EL (cell line): ENCODE measurements at regions not wholly inside any gene's neighbourhood (a gene's known extent, or its start where the extent isn't known, plus 50 kb on each side); places are given as distances from the start of the nearest gene placed in this dataset.
"Not testable (repeated sequence)": the region's sequence is repeated elsewhere in the genome, so short reads cannot be mapped to it uniquely, and the experiment has no call there.

Experiments
- DNase-seq: peaks from one replicate; pipeline ENCODE4 v3.0.0-alpha.2; 2016

GRCh38 chr18:51463483-51464136 lies 266.1 kb upstream of the MEX3C start:
- DNase-seq = no peak

DNA sequence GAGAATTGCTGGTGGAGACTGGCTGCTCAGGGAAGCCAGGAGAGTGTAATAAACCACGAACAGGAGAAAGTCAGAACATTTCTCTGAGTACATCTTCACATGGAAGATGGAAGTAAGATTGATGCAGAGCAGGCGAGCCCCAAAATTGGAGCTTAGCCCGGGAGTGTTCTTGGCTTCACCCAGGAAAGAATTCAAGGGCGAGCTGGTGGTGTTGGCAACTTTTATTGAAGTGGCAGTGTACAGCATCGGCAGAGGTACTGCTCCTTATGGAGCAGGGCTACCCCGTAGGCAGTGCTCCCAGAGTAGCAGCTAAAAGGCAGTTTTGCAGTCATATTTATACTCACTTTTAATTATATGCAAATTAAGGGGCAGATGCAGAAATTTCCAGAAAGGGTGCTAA lies 281.4 kb upstream of the MEX3C start:
- no peak for DNase-seq

- DNase-seq = no peak
These were observed 282.3 kb upstream of the MEX3C start for GRCh38 chr18:51479736-51480135.

DNA sequence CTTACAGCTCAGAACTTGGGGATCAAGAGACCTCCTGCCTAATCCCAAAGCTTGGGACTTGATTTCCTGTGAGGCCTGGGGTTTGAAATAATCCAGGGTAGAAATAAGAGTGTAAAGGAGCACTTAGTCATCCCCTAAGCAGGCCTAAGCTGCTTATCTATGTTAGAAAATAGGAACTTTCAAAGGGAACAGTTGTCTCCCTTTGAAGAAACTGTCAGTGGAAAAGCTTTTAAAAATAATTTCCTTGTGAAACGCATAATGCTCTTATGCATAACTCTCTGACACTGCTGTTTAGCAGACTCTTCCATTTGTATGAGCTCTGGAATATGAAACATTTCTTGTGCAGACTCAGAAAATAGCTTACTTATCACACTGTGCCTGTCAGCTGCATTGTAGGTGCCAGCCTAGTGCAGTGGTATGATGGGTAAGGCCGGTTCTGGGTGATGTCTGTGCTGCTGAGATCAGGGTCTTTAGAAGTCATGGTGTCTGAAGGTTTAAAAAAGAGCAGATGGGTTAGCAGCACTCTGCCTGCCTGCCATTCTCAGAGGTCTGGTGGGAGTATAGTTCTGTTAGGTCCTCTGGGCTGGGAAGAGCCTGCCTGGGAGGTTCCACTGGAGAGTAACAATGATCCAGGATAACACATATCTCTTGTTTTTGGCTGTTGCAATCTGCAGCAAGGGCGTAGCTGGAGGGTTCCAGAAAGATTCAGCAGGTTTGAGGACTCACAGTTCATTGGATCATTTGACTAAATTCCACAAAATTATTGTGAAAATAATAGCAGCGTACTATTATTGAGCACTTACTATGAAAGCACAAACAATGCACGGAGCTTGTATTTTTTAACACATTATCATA lies 283.2 kb upstream of the MEX3C start:
- DNase-seq = no peak

GRCh38 chr18:51486735-51487366 lies 289.4 kb upstream of the MEX3C start:
- DNase-seq = no peak

DNA sequence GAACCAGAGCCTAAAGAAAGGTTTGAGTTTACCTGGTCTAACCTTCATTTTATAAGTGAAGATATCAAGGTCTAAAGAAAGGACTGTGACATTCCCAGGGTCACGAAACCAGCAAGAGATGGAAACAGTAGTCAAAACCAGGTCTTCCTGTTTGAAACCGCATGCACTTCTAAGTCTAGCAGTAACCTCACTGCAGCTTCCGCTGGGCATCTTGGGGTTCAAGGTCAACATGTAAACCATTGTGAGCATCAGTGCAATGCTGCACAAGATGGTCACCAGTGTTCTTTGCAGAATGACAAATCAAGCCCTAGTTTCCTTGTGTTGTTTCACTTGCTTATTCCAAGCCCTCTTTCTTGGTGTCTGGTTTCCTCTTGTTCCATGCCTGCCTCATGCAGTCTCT lies 292.9 kb upstream of the MEX3C start:
- DNase-seq = no peak

GRCh38 chr18:51490860-51491259 lies 293.4 kb upstream of the MEX3C start:
- DNase-seq = no peak

GRCh38 chr18:51491678-51492372 lies 294.3 kb upstream of the MEX3C start:
- no peak for DNase-seq

DNA sequence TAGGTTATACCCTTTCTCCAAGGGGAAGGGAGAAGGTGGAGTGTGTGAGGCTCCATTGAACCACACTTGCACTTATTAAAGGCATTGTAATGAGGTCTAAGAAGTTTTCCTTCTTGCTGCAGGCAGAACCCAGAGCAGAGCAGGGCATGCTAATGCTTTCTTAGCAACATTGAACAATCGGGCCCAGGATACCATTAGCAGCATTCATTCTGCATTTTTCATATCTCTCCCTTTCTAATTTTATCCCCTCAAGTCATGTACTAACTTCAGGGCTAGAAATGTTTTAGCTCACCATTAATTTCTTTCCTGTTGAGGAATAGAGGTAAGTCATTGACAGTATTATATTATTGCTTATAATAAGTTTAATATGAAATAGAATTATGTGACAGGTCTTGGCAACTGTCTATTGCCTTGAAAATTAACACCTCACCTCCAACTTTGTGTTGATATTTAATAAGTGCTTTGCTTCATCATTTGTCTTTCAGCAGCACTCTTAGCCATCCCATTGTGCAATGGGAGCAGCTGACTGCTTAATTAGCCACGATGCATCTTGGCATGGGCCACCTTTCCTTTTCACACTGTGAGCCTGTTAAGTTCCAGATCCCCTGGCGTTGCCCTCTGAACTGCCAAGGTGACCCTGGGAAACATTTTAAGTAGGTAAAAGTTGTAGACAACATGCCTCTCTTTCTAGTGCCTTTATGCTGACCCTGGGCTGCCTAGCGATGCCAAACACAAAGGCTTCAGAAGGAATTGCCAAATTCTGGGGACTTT lies 300.8 kb upstream of the MEX3C start:
- no peak for DNase-seq

DNA sequence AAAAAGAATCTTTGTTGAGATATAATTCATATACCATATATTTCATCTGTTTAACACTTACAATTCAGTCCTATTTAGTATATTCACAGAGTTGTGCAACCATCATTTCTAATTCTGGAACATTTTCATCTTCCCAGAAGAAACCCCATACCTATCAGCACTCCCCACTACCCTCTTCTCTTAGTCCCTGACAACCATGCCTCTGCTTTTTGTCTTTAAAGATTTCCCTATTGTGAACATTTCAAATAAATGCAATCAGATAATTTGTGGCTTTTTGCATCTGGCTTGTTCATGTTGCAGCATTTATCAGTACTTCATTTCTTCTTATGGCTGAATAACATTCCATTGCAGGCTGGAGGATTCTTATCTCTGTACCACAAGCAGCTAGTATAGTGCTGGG lies 305.9 kb upstream of the MEX3C start:
- no peak for DNase-seq

GRCh38 chr18:51506811-51507210 lies 309.3 kb upstream of the MEX3C start:
- no peak for DNase-seq

- DNase-seq = not testable (repeated sequence)
These were observed 310.9 kb upstream of the MEX3C start for GRCh38 chr18:51508410-51508809.

DNA sequence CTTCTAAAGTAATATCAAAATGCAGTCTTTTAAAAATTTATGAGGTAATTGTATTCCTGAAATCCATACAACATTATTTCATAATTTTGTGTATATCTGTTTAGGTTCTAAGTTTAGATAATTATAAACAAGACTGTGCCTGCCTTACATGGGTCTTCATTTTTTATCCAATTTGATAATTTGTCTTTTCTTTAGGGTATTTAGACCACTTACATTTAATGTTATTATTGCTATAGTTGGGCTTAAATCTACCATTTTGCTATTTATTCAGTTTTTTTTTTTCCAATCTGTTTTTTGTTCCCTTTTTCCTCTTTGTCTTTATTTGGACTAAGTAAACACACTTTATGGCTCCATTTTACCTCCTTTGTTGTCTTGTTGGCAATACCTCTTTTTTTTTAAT lies 312.5 kb upstream of the MEX3C start:
- DNase-seq = no peak

DNA sequence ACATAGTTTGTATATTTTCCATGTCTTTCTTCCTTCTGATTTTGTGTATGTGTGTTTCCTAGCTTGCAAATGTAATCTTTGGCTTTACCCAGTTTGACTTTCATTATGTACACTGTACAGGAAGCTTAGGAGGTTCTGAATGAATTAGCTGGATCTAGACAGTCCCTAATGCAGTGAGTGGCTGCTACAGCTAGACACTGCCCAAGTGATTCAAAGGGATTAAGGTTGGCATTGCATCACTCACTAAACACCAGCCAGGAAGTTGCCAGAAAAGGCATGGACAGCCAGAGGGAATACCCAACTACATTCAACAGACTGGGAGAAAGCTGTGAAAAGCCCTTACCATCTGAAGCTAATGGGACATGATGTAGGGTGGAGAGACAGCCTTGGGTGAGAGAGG lies 316.0 kb upstream of the MEX3C start:
- DNase-seq = no peak

- no peak for DNase-seq
These were observed 316.6 kb upstream of the MEX3C start for GRCh38 chr18:51514128-51514527.

- no peak for DNase-seq
These were observed 319.1 kb upstream of the MEX3C start for GRCh38 chr18:51516478-51517038.

DNA sequence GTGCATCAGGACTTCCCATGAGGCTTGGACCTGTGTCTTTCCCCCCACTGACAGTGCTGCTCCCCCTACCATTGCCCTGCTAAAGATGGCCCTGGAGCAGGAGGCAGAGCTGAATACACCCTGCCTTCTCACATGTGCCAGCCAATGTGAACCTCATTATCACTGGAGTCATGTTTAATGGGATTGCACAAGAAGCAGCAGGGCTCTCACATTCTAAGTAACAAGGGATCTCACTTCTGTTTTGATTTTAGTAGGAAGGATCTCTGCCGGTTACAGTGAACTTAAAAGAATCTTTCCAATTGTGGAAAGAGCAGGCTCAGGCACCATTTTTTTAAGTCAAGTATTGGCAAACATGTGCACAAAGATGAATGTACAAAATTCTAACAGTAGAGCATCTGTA lies 322.1 kb upstream of the MEX3C start:
- no peak for DNase-seq

GRCh38 chr18:51520676-51521180 lies 323.2 kb upstream of the MEX3C start:
- DNase-seq = no peak

DNA sequence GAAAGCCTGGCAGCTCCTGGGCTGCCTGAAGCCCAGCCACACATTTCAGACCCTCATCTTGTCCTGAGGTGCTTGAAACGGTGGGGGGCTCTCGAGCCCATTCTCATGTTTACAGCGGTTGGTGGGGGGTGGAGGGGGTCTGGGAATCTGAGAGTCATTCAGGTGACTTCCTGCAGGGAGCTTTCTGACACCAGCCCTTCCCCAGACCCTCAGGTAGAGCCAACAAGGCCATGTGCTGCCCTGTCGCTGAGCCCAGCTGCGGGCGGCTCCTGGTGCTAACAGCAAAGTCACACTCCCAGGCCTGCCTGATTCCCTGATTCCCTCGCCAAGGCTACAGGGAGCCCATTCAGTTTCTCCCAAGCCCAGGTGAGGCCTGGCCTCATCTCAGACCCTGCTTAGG lies 324.9 kb upstream of the MEX3C start:
- no peak for DNase-seq

- no peak for DNase-seq
These were observed 325.3 kb upstream of the MEX3C start for GRCh38 chr18:51522821-51523220.

DNA sequence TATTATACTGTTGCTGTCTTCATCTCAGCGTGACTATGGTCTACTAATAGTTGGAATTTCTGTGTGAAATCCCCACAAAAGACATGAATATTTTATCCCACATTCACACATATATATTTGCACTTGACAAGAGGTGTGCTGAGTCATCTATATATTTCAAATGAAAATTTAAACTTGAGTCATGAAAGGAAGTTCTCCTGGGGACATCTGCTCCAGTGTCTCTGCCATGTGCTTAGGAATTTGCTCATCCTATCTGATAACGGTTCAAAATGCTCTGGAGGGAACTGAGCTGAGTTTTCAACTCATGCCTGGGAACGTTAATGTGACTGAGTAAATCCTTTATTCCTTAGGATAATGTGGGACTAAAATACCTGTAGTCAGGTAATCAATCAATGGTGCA lies 326.2 kb upstream of the MEX3C start:
- DNase-seq = no peak
